WTC11 (cell line): ENCODE measurements at regions not wholly inside any gene's neighbourhood (a gene's known extent, or its start where the extent isn't known, plus 50 kb on each side); places are given as distances from the start of the nearest gene placed in this dataset.

Experiments used
- ATAC-seq: fragments of 200-7000 bp; cut with Tn5 transposase; 2 replicates; pipeline ENCODE4 v1.10.0; 2021; ENCODE audit warnings: mild to moderate bottlenecking, moderate library complexity
- CTCF ChIA-PET: fragments of 300-600 bp; sonication (Branson Sonifier 250); formaldehyde crosslinking; loops from one replicate; lab custom pipeline; 2021; ENCODE audit warnings: antibody characterized with exemption; lab: Charles Lee
- POLR2A ChIA-PET: fragments of 350-600 bp; sonication (Branson Sonifier 250); formaldehyde crosslinking; loops from one replicate; lab custom pipeline; 2021; ENCODE audit warnings: antibody characterized with exemption; lab: Charles Lee
- DNase-seq: peaks from one replicate; pipeline ENCODE4 v3.0.0; 2021; ENCODE audit warnings: low spot score
- H3K27ac Mint-ChIP-seq: 2 replicates; pipeline ENCODE4 v1.8.0; 2021; ENCODE audit warnings: mixed read lengths
- H3K27me3 Mint-ChIP-seq: 2 replicates; pipeline ENCODE4 v1.8.0; 2021; ENCODE audit warnings: low read depth, mild to moderate bottlenecking, moderate library complexity, mixed read lengths
- H3K36me3 Mint-ChIP-seq: 2 replicates; pipeline ENCODE4 v1.8.0; 2021; ENCODE audit warnings: mixed read lengths
- H3K4me1 Mint-ChIP-seq: 2 replicates; pipeline ENCODE4 v1.8.0; 2022; ENCODE audit warnings: mixed read lengths
- H3K4me3 Mint-ChIP-seq: 2 replicates; pipeline ENCODE4 v1.8.0; 2021; ENCODE audit warnings: mild to moderate bottlenecking, moderate library complexity, mixed read lengths
- H3K9me3 Mint-ChIP-seq: 2 replicates; pipeline ENCODE4 v1.8.0; 2021; ENCODE audit warnings: mixed read lengths
- AR ChIP-seq: fragments of 250-450 bp; sonication (Bioruptor Pico); IDR thresholded peaks from 2 replicates; pipeline ENCODE4 v1.9.0; 2021; ENCODE audit warnings: mild to moderate bottlenecking
- ATF2 ChIP-seq: sonication (generic); formaldehyde crosslinking; IDR thresholded peaks from 2 replicates; pipeline ENCODE4 v1.8.1; 2022; ENCODE audit warnings: low read depth, missing genetic modification reagents, borderline replicate concordance
- ATF3 ChIP-seq: sonication (generic); formaldehyde crosslinking; conservative IDR thresholded peaks from 2 replicates; pipeline ENCODE4 v1.8.1; 2022; ENCODE audit warnings: mild to moderate bottlenecking, missing genetic modification reagents
- ATF6 ChIP-seq: sonication (generic); formaldehyde crosslinking; IDR thresholded peaks from 2 replicates; pipeline ENCODE4 v1.8.1; 2023; ENCODE audit warnings: mild to moderate bottlenecking, missing genetic modification reagents
- EMX1 ChIP-seq: fragments of 250-450 bp; sonication (Bioruptor Pico); IDR thresholded peaks from 2 replicates; pipeline ENCODE4 v1.8.0; 2021; ENCODE audit warnings: mild to moderate bottlenecking
- JAZF1 ChIP-seq: fragments of 250-450 bp; sonication (Bioruptor Pico); IDR thresholded peaks from 2 replicates; pipeline ENCODE4 v1.9.0; 2021; ENCODE audit warnings: moderate library complexity, mild to moderate bottlenecking, inconsistent platforms
- KAT7 ChIP-seq: sonication (generic); formaldehyde crosslinking; IDR thresholded peaks from 2 replicates; pipeline ENCODE4 v1.8.1; 2023; ENCODE audit warnings: missing genetic modification reagents, mild to moderate bottlenecking, borderline replicate concordance
- MAX ChIP-seq: sonication (generic); formaldehyde crosslinking; IDR thresholded peaks from 2 replicates; pipeline ENCODE4 v1.8.0; 2022; ENCODE audit warnings: mild to moderate bottlenecking, missing genetic modification reagents
- MXD4 ChIP-seq: fragments of 250-450 bp; sonication (Bioruptor Pico); IDR thresholded peaks from 2 replicates; pipeline ENCODE4 v1.8.0; 2021; ENCODE audit warnings: mild to moderate bottlenecking, moderate library complexity, borderline replicate concordance
- NFATC4 ChIP-seq: fragments of 250-450 bp; sonication (Bioruptor Pico); IDR thresholded peaks from 2 replicates; pipeline ENCODE4 v1.9.0; 2021; ENCODE audit warnings: mild to moderate bottlenecking
- NR1H2 ChIP-seq: sonication (generic); formaldehyde crosslinking; IDR thresholded peaks from 2 replicates; pipeline ENCODE4 v1.9.0; 2021; ENCODE audit warnings: mild to moderate bottlenecking, moderate library complexity, missing genetic modification reagents
- NR2C2 ChIP-seq: sonication (generic); formaldehyde crosslinking; IDR thresholded peaks from 2 replicates; pipeline ENCODE4 v1.8.0; 2022; ENCODE audit warnings: mild to moderate bottlenecking, missing genetic modification reagents
- PREB ChIP-seq: sonication (generic); formaldehyde crosslinking; IDR thresholded peaks from 2 replicates; pipeline ENCODE4 v1.8.1; 2022; ENCODE audit warnings: mild to moderate bottlenecking, missing genetic modification reagents, moderate library complexity, borderline replicate concordance
- SOX15 ChIP-seq: fragments of 250-450 bp; sonication (Bioruptor Pico); IDR thresholded peaks from 2 replicates; pipeline ENCODE4 v1.9.0; 2021; ENCODE audit warnings: mild to moderate bottlenecking
- TEAD4 ChIP-seq: sonication (generic); formaldehyde crosslinking; IDR thresholded peaks from 2 replicates; pipeline ENCODE4 v1.8.0; 2022; ENCODE audit warnings: mild to moderate bottlenecking, missing genetic modification reagents
- ZNF232 ChIP-seq: sonication (generic); formaldehyde crosslinking; IDR thresholded peaks from 2 replicates; pipeline ENCODE4 v1.8.0; 2022; ENCODE audit warnings: mild to moderate bottlenecking, missing genetic modification reagents
- ZNF416 ChIP-seq: fragments of 250-450 bp; sonication (Bioruptor Pico); IDR thresholded peaks from 2 replicates; pipeline ENCODE4 v1.9.0; 2021; ENCODE audit warnings: mild to moderate bottlenecking, inconsistent platforms
- ZNF423 ChIP-seq: fragments of 250-450 bp; sonication (Bioruptor Pico); IDR thresholded peaks from 2 replicates; pipeline ENCODE4 v2.1.2; 2022; ENCODE audit warnings: mild to moderate bottlenecking, moderate library complexity

- POLR2A ChIA-PET: no interaction called here
- CTCF ChIA-PET: interaction anchor here (1.1 to 2.8 kb wide), 4 partner anchors 9 to 102 kb away, joined by 3 to 20 read pairs (median 4); no protein-coding TSS in a partner anchor
These were observed 100.7 kb upstream of the THY1 start for GRCh38 chr11:119523539-119524157.

GRCh38 chr11:119522609-119523008 is 99.6 kb upstream of the THY1 start:
- CTCF ChIA-PET: interaction anchor here (1.1 to 2.8 kb wide), 3 partner anchors 10 to 103 kb away, joined by 3 to 20 read pairs (median 4); no protein-coding TSS in a partner anchor
- H3K9me3 Mint-ChIP-seq: no peaks in the 10 kb centered on the region
- POLR2A ChIA-PET: interaction anchor here (0.7 kb wide), 1 partner anchor 685 kb away, joined by 4 read pairs; no protein-coding TSS in a partner anchor

More at GRCh38 chr11:119523539-119524157, 100.7 kb upstream of the THY1 start:
- Mint-ChIP-seq H3K36me3 (no peaks in the 10 kb centered on the region), H3K27me3 (0 out of 2 replicates have a peak, but pooled peaks cover 3% of the 10 kb centered on the region), H3K4me1 (peaks cover 4% of the 10 kb centered on the region), H3K27ac (no peak overlapping the region), H3K9me3 (no peaks in the 10 kb centered on the region), H3K4me3 (no peak overlapping the region)
- DNase-seq (no peak), ATAC-seq (no peak)
- TF ChIP-seq KAT7 (CRISPR knock-in tag) (no peak), AR (CRISPR knock-in tag) (no peak), NFATC4 (CRISPR knock-in tag) (no peak)

More at GRCh38 chr11:119522609-119523008, 99.6 kb upstream of the THY1 start:
- no peaks in the 10 kb centered on the region for H3K36me3 Mint-ChIP-seq
- H3K4me1 Mint-ChIP-seq: peaks cover 4% of the 10 kb centered on the region
- no peak overlapping the region for H3K27ac Mint-ChIP-seq
- DNase-seq: no peak
- H3K27me3 Mint-ChIP-seq: 0 out of 2 replicates have a peak, but pooled peaks cover 3% of the 10 kb centered on the region
- no peak for ATAC-seq
- H3K4me3 Mint-ChIP-seq: no peak overlapping the region
- TF ChIP-seq SOX15 (CRISPR knock-in tag) (no peak), ZNF423 (CRISPR knock-in tag) (no peak), ATF6 (no peak), NR2C2 (CRISPR knock-in tag) (no peak), TEAD4 (CRISPR knock-in tag) (no peak), ZNF232 (no peak), EMX1 (CRISPR knock-in tag) (no peak), MAX (no peak), NR1H2 (CRISPR knock-in tag) (no peak), ATF2 (no peak), PREB (CRISPR knock-in tag) (no peak), ATF3 (CRISPR knock-in tag) (no peak), MXD4 (CRISPR knock-in tag) (no peak), JAZF1 (no peak), ZNF416 (CRISPR knock-in tag) (no peak)
